IMR-90 (cell line): ENCODE measurements at regions not wholly inside any gene's neighbourhood (a gene's known extent, or its start where the extent isn't known, plus 50 kb on each side); places are given as distances from the start of the nearest gene placed in this dataset.

Experiments
- ATAC-seq: fragments of 200-7000 bp; cut with Tn5 transposase; 2 replicates; pipeline ENCODE4 v1.9.1; 2020; ENCODE audit warnings: low read depth, mild to moderate bottlenecking, moderate library complexity
- BruUV-seq: library from RNA; stranded (reverse); fragments of 400-500 nt; replicated peaks from 2 replicates; lab custom pipeline; 2021; lab: Mats Ljungman, UMichigan
- CTCF ChIA-PET: fragments of 300-600 bp; formaldehyde crosslinking; extraction: SDS; loops from one replicate; lab custom pipeline; 2021; ENCODE audit warnings: antibody characterized with exemption; lab: Yijun Ruan, JAX
- POLR2A ChIA-PET: fragments of 300-600 bp; sonication (Branson Sonifier 250); formaldehyde crosslinking; loops from one replicate; lab custom pipeline; 2022; ENCODE audit warnings: antibody characterized with exemption; ENCODE audit not compliant: unreplicated experiment; lab: Charles Lee
- DNase-seq: peaks from one replicate; pipeline ENCODE4 v3.0.0; 2013
- H2AFZ ChIP-seq: replicated peaks from 2 replicates; pipeline ENCODE3; 2013; ENCODE audit warnings: low read length, mild to moderate bottlenecking; ENCODE audit not compliant: poor library complexity
- H2AK5ac ChIP-seq: 2 replicates; pipeline ENCODE4 v1.6.1; 2013; ENCODE audit warnings: low read depth, low read length, inconsistent platforms
- H2AK9ac ChIP-seq: replicated peaks from 2 replicates; pipeline ENCODE3; 2013; ENCODE audit warnings: mild to moderate bottlenecking, low read depth, low read length, moderate library complexity; ENCODE audit not compliant: poor library complexity
- H2BK120ac ChIP-seq: 2 replicates; pipeline ENCODE4 v1.6.1; 2013; ENCODE audit warnings: low read depth, low read length, inconsistent platforms
- H2BK15ac ChIP-seq: 3 replicates; pipeline ENCODE4 v1.6.1; 2013; ENCODE audit warnings: low read depth, low read length, inconsistent platforms
- H2BK20ac ChIP-seq: 2 replicates; pipeline ENCODE4 v1.6.1; 2013; ENCODE audit warnings: low read depth, mild to moderate bottlenecking, inconsistent platforms, low read length, moderate library complexity
- H2BK5ac ChIP-seq: 2 replicates; pipeline ENCODE4 v1.6.1; 2013; ENCODE audit warnings: mild to moderate bottlenecking, low read depth, low read length, inconsistent platforms; ENCODE audit not compliant: poor library complexity, severe bottlenecking
- H3K14ac ChIP-seq: replicated peaks from 2 replicates; pipeline ENCODE4 v1.6.1; 2013; ENCODE audit warnings: low read depth, low read length, inconsistent platforms
- H3K18ac ChIP-seq: 2 replicates; pipeline ENCODE4 v1.6.1; 2013; ENCODE audit warnings: low read depth, low read length, control low read depth
- H3K23ac ChIP-seq: 2 replicates; pipeline ENCODE4 v1.6.1; 2013; ENCODE audit warnings: low read depth, low read length, inconsistent platforms
- H3K27ac ChIP-seq: 2 replicates; pipeline ENCODE4 v1.5.1; 2013; ENCODE audit warnings: mild to moderate bottlenecking, control low read depth, low read length; ENCODE audit not compliant: insufficient read depth
- H3K27me3 ChIP-seq: 2 replicates; pipeline ENCODE4 v1.6.1; 2013; ENCODE audit warnings: low read length; ENCODE audit not compliant: control insufficient read depth, insufficient read depth
- H3K36me3 ChIP-seq: 2 replicates; pipeline ENCODE4 v1.6.1; 2013; ENCODE audit warnings: low read length, mixed read lengths; ENCODE audit not compliant: control insufficient read depth, insufficient read depth
- H3K4ac ChIP-seq: 2 replicates; pipeline ENCODE4 v1.6.1; 2013; ENCODE audit warnings: low read depth, low read length, inconsistent platforms
- H3K4me1 ChIP-seq: 2 replicates; pipeline ENCODE4 v1.6.1; 2013; ENCODE audit warnings: low read length, mixed read lengths; ENCODE audit not compliant: control insufficient read depth, insufficient read depth
- H3K4me2 ChIP-seq: 2 replicates; pipeline ENCODE4 v1.6.1; 2013; ENCODE audit warnings: low read depth, mild to moderate bottlenecking, control low read depth, low read length, moderate library complexity
- H3K4me3 ChIP-seq: 2 replicates; pipeline ENCODE4 v1.5.1; 2013; ENCODE audit warnings: low read depth, mild to moderate bottlenecking, control low read depth, low read length, moderate library complexity; ENCODE audit not compliant: insufficient read depth
- H3K56ac ChIP-seq: 2 replicates; pipeline ENCODE4 v1.6.1; 2013; ENCODE audit warnings: low read length, inconsistent platforms; ENCODE audit not compliant: insufficient read depth; ENCODE audit errors: extremely low read depth
- H3K79me1 ChIP-seq, 2 experiments: 2 replicates each; pipeline ENCODE4 v1.6.1; 2013; ENCODE audit warnings: low read length in 2 of 2, inconsistent platforms in 1 of 2, low read depth in 1 of 2
- H3K9ac ChIP-seq: 2 replicates; pipeline ENCODE4 v1.6.1; 2013; ENCODE audit warnings: low read depth, low read length, control low read depth
- H3K9me1 ChIP-seq: 2 replicates; pipeline ENCODE4 v1.6.1; 2013; ENCODE audit warnings: low read length, inconsistent platforms; ENCODE audit not compliant: insufficient read depth
- H3K9me3 ChIP-seq: 2 replicates; pipeline ENCODE4 v1.6.1; 2013; ENCODE audit warnings: low read length; ENCODE audit not compliant: control insufficient read depth, insufficient read depth
- H4K20me1 ChIP-seq: 2 replicates; pipeline ENCODE4 v1.6.1; 2013; ENCODE audit warnings: low read length, inconsistent platforms; ENCODE audit not compliant: insufficient read depth
- H4K5ac ChIP-seq: 2 replicates; pipeline ENCODE4 v1.6.1; 2013; ENCODE audit warnings: mild to moderate bottlenecking, low read depth, low read length, control low read depth
- H4K8ac ChIP-seq, 2 experiments: 2 replicates each; pipeline ENCODE4 v1.6.1; 2013; ENCODE audit warnings: low read depth in 2 of 2, low read length in 2 of 2, control low read depth in 1 of 2, inconsistent platforms in 1 of 2
- H4K91ac ChIP-seq: 2 replicates; pipeline ENCODE4 v1.6.1; 2013; ENCODE audit warnings: low read depth, low read length, inconsistent platforms; ENCODE audit not compliant: insufficient read depth
- BHLHE40 ChIP-seq: fragments of 150-350 bp; IDR thresholded peaks from 2 replicates; pipeline ENCODE4 v1.6.1; 2016; ENCODE audit warnings: mild to moderate bottlenecking, low read depth, low read length
- CEBPB ChIP-seq: IDR thresholded peaks from 2 replicates; pipeline ENCODE4 v1.6.1; 2012; ENCODE audit warnings: low read depth, low read length, improper control_type of control experiment
- CHD1 ChIP-seq: IDR thresholded peaks from 2 replicates; pipeline ENCODE4 v1.6.1; 2012; ENCODE audit warnings: low read depth, low read length, improper control_type of control experiment
- MAFK ChIP-seq: IDR thresholded peaks from 2 replicates; pipeline ENCODE4 v1.6.1; 2012; ENCODE audit warnings: low read depth, low read length, improper control_type of control experiment
- MAZ ChIP-seq: IDR thresholded peaks from 2 replicates; pipeline ENCODE4 v1.6.1; 2012; ENCODE audit warnings: low read depth, mild to moderate bottlenecking, low read length, improper control_type of control experiment, moderate library complexity, borderline replicate concordance
- MXI1 ChIP-seq: IDR thresholded peaks from 2 replicates; pipeline ENCODE4 v1.6.1; 2012; ENCODE audit warnings: low read depth, mild to moderate bottlenecking, low read length, moderate library complexity, borderline replicate concordance
- NFE2L2 ChIP-seq: fragments of 150-350 bp; IDR thresholded peaks from 2 replicates; pipeline ENCODE4 v1.6.1; 2016; ENCODE audit warnings: low read depth, mild to moderate bottlenecking, low read length
- POLR2A ChIP-seq: IDR thresholded peaks from 2 replicates; pipeline ENCODE4 v1.6.1; 2012; ENCODE audit warnings: mild to moderate bottlenecking, low read depth, low read length
- RCOR1 ChIP-seq: IDR thresholded peaks from 2 replicates; pipeline ENCODE4 v1.6.1; 2012; ENCODE audit warnings: mild to moderate bottlenecking, low read length, improper control_type of control experiment; ENCODE audit not compliant: insufficient replicate concordance
- RFX5 ChIP-seq: IDR thresholded peaks from 2 replicates; pipeline ENCODE4 v1.8.0; 2012; ENCODE audit warnings: low read depth, mild to moderate bottlenecking, low read length, moderate library complexity
- WGBS, 2 experiments: methylation state at CpG; one replicate each; pipeline versions ENCODE4 v1.1.5 to v1.1.7; 2013; ENCODE audit warnings: missing lambda C conversion rate in 2 of 2; ENCODE audit not compliant: insufficient read length in 1 of 2; ENCODE audit errors: extremely low coverage in 2 of 2; 5-methylcytosine and 5-hydroxymethylcytosine counted together
- dilution Hi-C: fragments of 300-500 bp; cut with HindIII; formaldehyde crosslinking; loops from one replicate; pipeline ENCODE4 v1.14.3; 2018; ENCODE audit warnings: low sequenced_read_pairs; ENCODE audit not compliant: unreplicated experiment
- in situ Hi-C: fragments of 300-500 bp; cut with MboI; formaldehyde crosslinking; loops from 3 replicates; pipeline ENCODE4 v1.14.3; 2019; ENCODE audit warnings: low sequenced_read_pairs, inconsistent platforms, mixed read lengths
- intact Hi-C: fragments of 100-400 bp; cut with micrococcal nuclease; formaldehyde crosslinking; loops from 2 replicates; pipeline ENCODE4 v1.10.0; 2022
- TF ChIP-seq, protein P1 (sequence below): fragments of 150-350 bp; IDR thresholded peaks from 2 replicates; pipeline ENCODE4 v1.6.1; 2016; ENCODE audit warnings: low read depth, mild to moderate bottlenecking, low read length, moderate library complexity, borderline replicate concordance

DNA sequence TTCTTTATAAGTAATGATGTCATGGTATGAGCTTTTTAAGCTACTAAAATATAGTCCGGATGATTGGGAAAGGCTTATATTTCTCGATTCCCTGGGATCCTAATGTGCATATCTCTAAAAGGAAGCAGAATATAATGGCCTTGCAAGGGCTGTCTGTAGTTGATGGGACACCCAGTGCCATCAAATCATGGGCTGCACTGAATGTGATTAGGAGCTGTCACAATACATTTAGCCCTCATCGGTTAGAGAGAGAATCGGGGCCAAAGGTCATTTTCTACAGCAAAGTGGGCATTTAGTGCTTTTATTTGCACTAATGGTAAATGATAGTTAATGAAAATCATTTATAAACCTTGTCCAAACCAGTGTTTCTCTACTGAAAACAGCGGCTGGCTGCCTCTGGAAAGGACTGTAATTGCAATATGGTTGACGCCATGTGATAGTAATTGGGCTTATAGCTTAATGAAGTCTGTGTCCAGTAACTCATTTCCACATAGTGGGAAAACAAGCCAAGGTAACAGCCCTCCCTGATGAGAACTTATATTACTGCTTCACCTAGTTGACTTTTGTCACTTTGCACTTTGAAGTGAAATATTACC lies 265.0 kb upstream of the AZI2 start:
- ATAC-seq (no peak), DNase-seq (no peak)
- H3K27me3 ChIP-seq: no peaks in the 10 kb centered on the region
- H3K9me3 ChIP-seq: no peaks in the 10 kb centered on the region
- H3K9me1 ChIP-seq: no peaks in the 10 kb centered on the region
- H3K4me1 ChIP-seq: no peaks in the 10 kb centered on the region
- H3K56ac ChIP-seq: no peak overlapping the region
- H4K20me1 ChIP-seq: no peaks in the 10 kb centered on the region
- H4K8ac ChIP-seq: no peak overlapping the region
- intact Hi-C loops (no loop called here), dilution Hi-C loops (no loop called here), in situ Hi-C loops (no loop called here)
- H4K91ac ChIP-seq: no peak overlapping the region
- no peaks in the 10 kb centered on the region for H3K36me3 ChIP-seq
- no peak overlapping the region for H2AK9ac ChIP-seq
- H3K23ac ChIP-seq: no peak overlapping the region
- H3K4ac ChIP-seq: no peak overlapping the region
- no peak overlapping the region for H2BK15ac ChIP-seq
- H3K9ac ChIP-seq: no peak overlapping the region
- H3K4me3 ChIP-seq: no peak overlapping the region
- H2BK20ac ChIP-seq: no peak overlapping the region
- no peak overlapping the region for H4K5ac ChIP-seq
- BruUV-seq: no TSS peak
- no peak overlapping the region for H2AK5ac ChIP-seq
- no peak overlapping the region for H2BK5ac ChIP-seq
- H3K4me2 ChIP-seq: no peak overlapping the region
- WGBS, 2 experiments: 100% methylated on average over 1 of the region's 6 CpGs; no CpG with 5 or more reads in 1 of the 2 experiments
- CTCF ChIA-PET: interaction anchor here (1.4 kb wide), 1 partner anchor 14 kb away, joined by 3 read pairs; no protein-coding TSS in a partner anchor
- H3K79me1 ChIP-seq: no peaks in the 10 kb centered on the region
- H2BK120ac ChIP-seq: no peak overlapping the region
- no peak overlapping the region for H3K18ac ChIP-seq
- no peak overlapping the region for H3K27ac ChIP-seq
- no peak overlapping the region for H2AFZ ChIP-seq
- TF ChIP-seq CEBPB: no peak
- no peak for TF ChIP-seq MAFK
- TF ChIP-seq CHD1: no peak
- TF ChIP-seq MXI1: no peak
- TF ChIP-seq POLR2A: no peak
- TF ChIP-seq NFE2L2: no peak
- TF ChIP-seq, protein P1, sequence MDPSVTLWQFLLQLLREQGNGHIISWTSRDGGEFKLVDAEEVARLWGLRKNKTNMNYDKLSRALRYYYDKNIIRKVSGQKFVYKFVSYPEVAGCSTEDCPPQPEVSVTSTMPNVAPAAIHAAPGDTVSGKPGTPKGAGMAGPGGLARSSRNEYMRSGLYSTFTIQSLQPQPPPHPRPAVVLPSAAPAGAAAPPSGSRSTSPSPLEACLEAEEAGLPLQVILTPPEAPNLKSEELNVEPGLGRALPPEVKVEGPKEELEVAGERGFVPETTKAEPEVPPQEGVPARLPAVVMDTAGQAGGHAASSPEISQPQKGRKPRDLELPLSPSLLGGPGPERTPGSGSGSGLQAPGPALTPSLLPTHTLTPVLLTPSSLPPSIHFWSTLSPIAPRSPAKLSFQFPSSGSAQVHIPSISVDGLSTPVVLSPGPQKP: no peak
- TF ChIP-seq RFX5: no peak
- TF ChIP-seq MAZ: no peak
- no peak for TF ChIP-seq BHLHE40
- TF ChIP-seq RCOR1: no peak
- POLR2A ChIA-PET: no interaction called here
- H3K14ac ChIP-seq: no peak overlapping the region
